IMR-90 (cell line): ENCODE measurements at regions not wholly inside any gene's neighbourhood (a gene's known extent, or its start where the extent isn't known, plus 50 kb on each side); places are given as distances from the start of the nearest gene placed in this dataset.
A peak's percentile ranks its signal among the peaks of the same experiment; 100 is the strongest.

Source experiments
- ATAC-seq: fragments of 200-7000 bp; cut with Tn5 transposase; 2 replicates; pipeline ENCODE4 v1.9.1; 2020; ENCODE audit warnings: low read depth, mild to moderate bottlenecking, moderate library complexity
- BruUV-seq: library from RNA; stranded (reverse); fragments of 400-500 nt; replicated peaks from 2 replicates; lab custom pipeline; 2021; lab: Mats Ljungman, UMichigan
- CTCF ChIA-PET: fragments of 300-600 bp; formaldehyde crosslinking; extraction: SDS; loops from one replicate; lab custom pipeline; 2021; ENCODE audit warnings: antibody characterized with exemption; lab: Yijun Ruan, JAX
- POLR2A ChIA-PET: fragments of 300-600 bp; sonication (Branson Sonifier 250); formaldehyde crosslinking; loops from one replicate; lab custom pipeline; 2022; ENCODE audit warnings: antibody characterized with exemption; ENCODE audit not compliant: unreplicated experiment; lab: Charles Lee
- DNase-seq: peaks from one replicate; pipeline ENCODE4 v3.0.0; 2013
- H2AFZ ChIP-seq: replicated peaks from 2 replicates; pipeline ENCODE3; 2013; ENCODE audit warnings: low read length, mild to moderate bottlenecking; ENCODE audit not compliant: poor library complexity
- H2AK5ac ChIP-seq: 2 replicates; pipeline ENCODE4 v1.6.1; 2013; ENCODE audit warnings: low read depth, low read length, inconsistent platforms
- H2AK9ac ChIP-seq: replicated peaks from 2 replicates; pipeline ENCODE3; 2013; ENCODE audit warnings: mild to moderate bottlenecking, low read depth, low read length, moderate library complexity; ENCODE audit not compliant: poor library complexity
- H2BK120ac ChIP-seq: 2 replicates; pipeline ENCODE4 v1.6.1; 2013; ENCODE audit warnings: low read depth, low read length, inconsistent platforms
- H2BK15ac ChIP-seq: 3 replicates; pipeline ENCODE4 v1.6.1; 2013; ENCODE audit warnings: low read depth, low read length, inconsistent platforms
- H2BK20ac ChIP-seq: 2 replicates; pipeline ENCODE4 v1.6.1; 2013; ENCODE audit warnings: low read depth, mild to moderate bottlenecking, inconsistent platforms, low read length, moderate library complexity
- H2BK5ac ChIP-seq: 2 replicates; pipeline ENCODE4 v1.6.1; 2013; ENCODE audit warnings: mild to moderate bottlenecking, low read depth, low read length, inconsistent platforms; ENCODE audit not compliant: poor library complexity, severe bottlenecking
- H3K14ac ChIP-seq: replicated peaks from 2 replicates; pipeline ENCODE4 v1.6.1; 2013; ENCODE audit warnings: low read depth, low read length, inconsistent platforms
- H3K18ac ChIP-seq: 2 replicates; pipeline ENCODE4 v1.6.1; 2013; ENCODE audit warnings: low read depth, low read length, control low read depth
- H3K23ac ChIP-seq: 2 replicates; pipeline ENCODE4 v1.6.1; 2013; ENCODE audit warnings: low read depth, low read length, inconsistent platforms
- H3K27ac ChIP-seq: 2 replicates; pipeline ENCODE4 v1.5.1; 2013; ENCODE audit warnings: mild to moderate bottlenecking, control low read depth, low read length; ENCODE audit not compliant: insufficient read depth
- H3K27me3 ChIP-seq: 2 replicates; pipeline ENCODE4 v1.6.1; 2013; ENCODE audit warnings: low read length; ENCODE audit not compliant: control insufficient read depth, insufficient read depth
- H3K36me3 ChIP-seq: 2 replicates; pipeline ENCODE4 v1.6.1; 2013; ENCODE audit warnings: low read length, mixed read lengths; ENCODE audit not compliant: control insufficient read depth, insufficient read depth
- H3K4ac ChIP-seq: 2 replicates; pipeline ENCODE4 v1.6.1; 2013; ENCODE audit warnings: low read depth, low read length, inconsistent platforms
- H3K4me1 ChIP-seq: 2 replicates; pipeline ENCODE4 v1.6.1; 2013; ENCODE audit warnings: low read length, mixed read lengths; ENCODE audit not compliant: control insufficient read depth, insufficient read depth
- H3K4me2 ChIP-seq: 2 replicates; pipeline ENCODE4 v1.6.1; 2013; ENCODE audit warnings: low read depth, mild to moderate bottlenecking, control low read depth, low read length, moderate library complexity
- H3K4me3 ChIP-seq: 2 replicates; pipeline ENCODE4 v1.5.1; 2013; ENCODE audit warnings: low read depth, mild to moderate bottlenecking, control low read depth, low read length, moderate library complexity; ENCODE audit not compliant: insufficient read depth
- H3K56ac ChIP-seq: 2 replicates; pipeline ENCODE4 v1.6.1; 2013; ENCODE audit warnings: low read length, inconsistent platforms; ENCODE audit not compliant: insufficient read depth; ENCODE audit errors: extremely low read depth
- H3K79me1 ChIP-seq, 2 experiments: 2 replicates each; pipeline ENCODE4 v1.6.1; 2013; ENCODE audit warnings: low read length in 2 of 2, inconsistent platforms in 1 of 2, low read depth in 1 of 2
- H3K9ac ChIP-seq: 2 replicates; pipeline ENCODE4 v1.6.1; 2013; ENCODE audit warnings: low read depth, low read length, control low read depth
- H3K9me1 ChIP-seq: 2 replicates; pipeline ENCODE4 v1.6.1; 2013; ENCODE audit warnings: low read length, inconsistent platforms; ENCODE audit not compliant: insufficient read depth
- H3K9me3 ChIP-seq: 2 replicates; pipeline ENCODE4 v1.6.1; 2013; ENCODE audit warnings: low read length; ENCODE audit not compliant: control insufficient read depth, insufficient read depth
- H4K20me1 ChIP-seq: 2 replicates; pipeline ENCODE4 v1.6.1; 2013; ENCODE audit warnings: low read length, inconsistent platforms; ENCODE audit not compliant: insufficient read depth
- H4K5ac ChIP-seq: 2 replicates; pipeline ENCODE4 v1.6.1; 2013; ENCODE audit warnings: mild to moderate bottlenecking, low read depth, low read length, control low read depth
- H4K8ac ChIP-seq, 2 experiments: 2 replicates each; pipeline ENCODE4 v1.6.1; 2013; ENCODE audit warnings: low read depth in 2 of 2, low read length in 2 of 2, control low read depth in 1 of 2, inconsistent platforms in 1 of 2
- H4K91ac ChIP-seq: 2 replicates; pipeline ENCODE4 v1.6.1; 2013; ENCODE audit warnings: low read depth, low read length, inconsistent platforms; ENCODE audit not compliant: insufficient read depth
- CTCF ChIP-seq: conservative IDR thresholded peaks from 2 replicates; pipeline ENCODE4 v1.5.1; 2012; ENCODE audit warnings: mild to moderate bottlenecking, low read depth, low read length, improper control_type of control experiment
- MXI1 ChIP-seq: IDR thresholded peaks from 2 replicates; pipeline ENCODE4 v1.6.1; 2012; ENCODE audit warnings: low read depth, mild to moderate bottlenecking, low read length, moderate library complexity, borderline replicate concordance
- SMC3 ChIP-seq: fragments of 150-350 bp; IDR thresholded peaks from 2 replicates; pipeline ENCODE4 v1.6.1; 2016; ENCODE audit warnings: low read depth, mild to moderate bottlenecking, antibody characterized with exemption, low read length, moderate library complexity
- WGBS, 2 experiments: methylation state at CpG; one replicate each; pipeline versions ENCODE4 v1.1.5 to v1.1.7; 2013; ENCODE audit warnings: missing lambda C conversion rate in 2 of 2; ENCODE audit not compliant: insufficient read length in 1 of 2; ENCODE audit errors: extremely low coverage in 2 of 2; 5-methylcytosine and 5-hydroxymethylcytosine counted together
- dilution Hi-C: fragments of 300-500 bp; cut with HindIII; formaldehyde crosslinking; loops from one replicate; pipeline ENCODE4 v1.14.3; 2018; ENCODE audit warnings: low sequenced_read_pairs; ENCODE audit not compliant: unreplicated experiment
- in situ Hi-C: fragments of 300-500 bp; cut with MboI; formaldehyde crosslinking; loops from 3 replicates; pipeline ENCODE4 v1.14.3; 2019; ENCODE audit warnings: low sequenced_read_pairs, inconsistent platforms, mixed read lengths
- intact Hi-C: fragments of 100-400 bp; cut with micrococcal nuclease; formaldehyde crosslinking; loops from 2 replicates; pipeline ENCODE4 v1.10.0; 2022

GRCh38 chr6:130670142-130670541, 157.1 kb upstream of the SMLR1 start:
- intact Hi-C loops (no loop called here), in situ Hi-C loops (no loop called here), dilution Hi-C loops (no loop called here)
- Histone ChIP-seq H2BK20ac (no peak overlapping the region), H3K18ac (no peak overlapping the region), H2AK5ac (no peak overlapping the region), H3K4me3 (no peak overlapping the region), H3K9ac (no peak overlapping the region), H3K27me3 (no peaks in the 10 kb centered on the region), H2AK9ac (no peak overlapping the region), H4K91ac (no peak overlapping the region), H3K9me3 (no peaks in the 10 kb centered on the region), H3K36me3 (no peaks in the 10 kb centered on the region), H4K20me1 (no peaks in the 10 kb centered on the region), H3K14ac (peak overlapping the region; percentile 58; the same call in 1 of the 2 replicates), H3K4ac (no peak overlapping the region), H2BK5ac (no peak overlapping the region), H3K4me2 (no peak overlapping the region), H3K79me1 (no peaks in the 10 kb centered on the region), H3K27ac (no peak overlapping the region), H2BK120ac (no peak overlapping the region), H3K9me1 (no peaks in the 10 kb centered on the region; the same call in none of the 2 replicates), H4K5ac (no peak overlapping the region), H3K56ac (no peak overlapping the region), H2BK15ac (no peak overlapping the region; the same call in 2 of the 3 replicates), H2AFZ (peak overlapping the region; percentile 42), H3K23ac (peak overlapping the region; percentile 71; the same call in 1 of the 2 replicates), H4K8ac (peak overlapping the region in 1 of 2 experiments; percentile 52; a peak in 1 of 4 replicates), H3K4me1 (no peaks in the 10 kb centered on the region)
- TF ChIP-seq CTCF (no peak), SMC3 (no peak), MXI1 (no peak)
- no peak for DNase-seq
- WGBS, 2 experiments: no CpG with 5 or more reads among the region's 6 CpGs
- no peak for ATAC-seq
- ChIA-PET POLR2A (no interaction called here), CTCF (no interaction called here)
- no TSS peak for BruUV-seq
